SK-N-SH treated with all-trans-retinoic acid at 6 μM for 48 hours (cell line): ENCODE measurements at regions not wholly inside any gene's neighbourhood (a gene's known extent, or its start where the extent isn't known, plus 50 kb on each side); places are given as distances from the start of the nearest gene placed in this dataset.

Experiments used
- BACH2 ChIP-seq: fragments of 250-450 bp; sonication (Bioruptor Pico); IDR thresholded peaks from 2 replicates; pipeline ENCODE4 v1.9.0; 2021; ENCODE audit warnings: mild to moderate bottlenecking, borderline replicate concordance
- ESRRG ChIP-seq: fragments of 250-450 bp; sonication (Bioruptor Pico); IDR thresholded peaks from 2 replicates; pipeline ENCODE4 v1.6.1; 2021; ENCODE audit warnings: mild to moderate bottlenecking
- ZFP3 ChIP-seq: fragments of 250-450 bp; sonication (Bioruptor Pico); IDR thresholded peaks from 2 replicates; pipeline ENCODE4 v1.5.0; 2020; ENCODE audit warnings: mild to moderate bottlenecking, moderate library complexity
- ZNF565 ChIP-seq: fragments of 450-650 bp; formaldehyde crosslinking; conservative IDR thresholded peaks from 2 replicates; pipeline ENCODE4 v1.5.0; 2020; ENCODE audit warnings: low read depth, mild to moderate bottlenecking, moderate library complexity
- TF ChIP-seq, protein P1 (sequence below): fragments of 250-450 bp; sonication (Bioruptor Pico); IDR thresholded peaks from 2 replicates; pipeline ENCODE4 v1.8.0; 2021; ENCODE audit warnings: low read depth, mild to moderate bottlenecking, moderate library complexity, borderline replicate concordance

DNA sequence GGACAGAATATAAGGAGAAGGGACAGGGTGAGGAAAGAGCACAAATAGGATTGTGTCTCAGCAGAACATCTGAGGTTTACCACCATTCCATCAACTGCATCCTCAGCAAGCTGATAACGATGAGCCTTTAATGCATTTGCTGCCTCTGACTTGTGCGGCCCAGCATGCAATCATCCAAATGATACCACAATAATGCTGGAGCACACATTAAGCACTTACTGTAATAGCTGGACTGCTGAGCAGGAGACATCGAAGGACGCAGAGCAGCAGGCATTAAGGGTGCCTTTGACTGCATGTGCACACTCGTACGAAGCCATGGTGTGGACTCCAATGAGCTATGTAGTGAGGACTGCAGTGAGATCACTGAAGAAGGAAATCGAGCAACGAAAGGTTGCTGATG, 469.4 kb downstream of the FOXO1 start:
- TF ChIP-seq BACH2 (CRISPR knock-in tag) (no peak), ZFP3 (no peak), ZNF565 (CRISPR knock-in tag) (no peak), ESRRG (CRISPR knock-in tag) (no peak)
- TF ChIP-seq, protein P1, sequence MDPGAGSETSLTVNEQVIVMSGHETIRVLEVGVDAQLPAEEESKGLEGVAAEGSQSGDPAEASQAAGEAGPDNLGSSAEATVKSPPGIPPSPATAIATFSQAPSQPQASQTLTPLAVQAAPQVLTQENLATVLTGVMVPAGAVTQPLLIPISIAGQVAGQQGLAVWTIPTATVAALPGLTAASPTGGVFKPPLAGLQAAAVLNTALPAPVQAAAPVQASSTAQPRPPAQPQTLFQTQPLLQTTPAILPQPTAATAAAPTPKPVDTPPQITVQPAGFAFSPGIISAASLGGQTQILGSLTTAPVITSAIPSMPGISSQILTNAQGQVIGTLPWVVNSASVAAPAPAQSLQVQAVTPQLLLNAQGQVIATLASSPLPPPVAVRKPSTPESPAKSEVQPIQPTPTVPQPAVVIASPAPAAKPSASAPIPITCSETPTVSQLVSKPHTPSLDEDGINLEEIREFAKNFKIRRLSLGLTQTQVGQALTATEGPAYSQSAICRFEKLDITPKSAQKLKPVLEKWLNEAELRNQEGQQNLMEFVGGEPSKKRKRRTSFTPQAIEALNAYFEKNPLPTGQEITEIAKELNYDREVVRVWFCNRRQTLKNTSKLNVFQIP (CRISPR knock-in tag): no peak
